Activated CD4-positive, alpha-beta T cell treated with anti-CD3 and anti-CD28 coated beads, Interleukin-2, amount 10 ng/mL, durations not matched to agents 7 days and 5 days (primary cell): ENCODE measurements at regions not wholly inside any gene's neighbourhood (a gene's known extent, or its start where the extent isn't known, plus 50 kb on each side); places are given as distances from the start of the nearest gene placed in this dataset.

Source experiments
- CTCF ChIA-PET: fragments of 350-600 bp; sonication (Branson Sonifier 250); formaldehyde crosslinking; loops from one replicate; lab custom pipeline; 2021; ENCODE audit warnings: antibody characterized with exemption; lab: Charles Lee
- POLR2A ChIA-PET: fragments of 350-600 bp; sonication (Branson Sonifier 250); formaldehyde crosslinking; loops from one replicate; lab custom pipeline; 2021; ENCODE audit warnings: antibody characterized with exemption; lab: Charles Lee
- DNase-seq: peaks from one replicate; pipeline ENCODE4 v3.0.0-alpha.2; 2020
- H3K27ac Mint-ChIP-seq: one replicate; pipeline ENCODE4 v1.8.0; 2021; ENCODE audit warnings: mild to moderate bottlenecking, moderate library complexity, mixed read lengths
- H3K27me3 Mint-ChIP-seq: one replicate; pipeline ENCODE4 v1.8.0; 2021; ENCODE audit warnings: mixed read lengths
- H3K36me3 Mint-ChIP-seq: one replicate; pipeline ENCODE4 v1.8.0; 2021; ENCODE audit warnings: low read depth, mixed read lengths
- H3K4me1 Mint-ChIP-seq: one replicate; pipeline ENCODE4 v1.8.0; 2021; ENCODE audit warnings: mixed read lengths
- H3K4me3 Mint-ChIP-seq: one replicate; pipeline ENCODE4 v1.8.0; 2021; ENCODE audit warnings: mild to moderate bottlenecking, moderate library complexity, mixed read lengths
- H3K9me3 Mint-ChIP-seq: one replicate; pipeline ENCODE4 v1.8.0; 2021; ENCODE audit warnings: mixed read lengths

- DNase-seq = no peak
- Mint-ChIP-seq H3K36me3 (peaks cover 2% of the 10 kb centered on the region), H3K4me1 (no peaks in the 10 kb centered on the region), H3K4me3 (no peak overlapping the region), H3K9me3 (peaks cover 7% of the 10 kb centered on the region), H3K27ac (no peak overlapping the region), H3K27me3 (peaks cover 17% of the 10 kb centered on the region)
- CTCF ChIA-PET = interaction anchor here (1.6 kb wide), 1 partner anchor 93 kb away, joined by 4 read pairs; no protein-coding TSS in a partner anchor
- POLR2A ChIA-PET = no interaction called here
Measured at GRCh38 chr4:153034681-153035080, 98.6 kb downstream of the FHDC1 start.

DNA sequence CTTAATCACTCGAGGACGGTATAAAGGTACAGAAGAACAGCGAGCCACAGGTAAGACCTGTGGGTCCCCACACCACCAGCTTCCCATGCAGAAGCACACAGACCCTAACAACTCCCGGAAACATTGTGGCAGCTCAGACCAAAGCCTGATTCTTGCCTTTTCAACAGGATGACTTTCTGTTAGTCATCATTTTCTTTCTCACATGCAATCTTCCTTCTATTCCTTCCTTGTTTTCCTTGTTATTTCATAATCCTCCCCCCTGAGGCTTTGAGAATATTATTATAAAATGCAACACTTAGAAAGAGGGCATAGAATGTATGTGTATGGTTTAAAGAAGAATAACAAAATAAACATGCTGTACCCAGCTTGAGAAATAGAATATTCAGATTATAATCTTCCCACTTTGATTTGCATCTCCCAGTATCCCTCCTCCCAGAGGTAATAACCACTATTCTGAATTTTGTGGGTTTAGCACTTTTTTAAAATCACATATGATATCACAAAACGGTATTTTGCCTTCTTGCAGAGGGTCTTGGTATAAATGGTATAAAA, 100.9 kb downstream of the FHDC1 start:
- no peaks in the 10 kb centered on the region for H3K9me3 Mint-ChIP-seq
- DNase-seq = no peak
- ChIA-PET CTCF (no interaction called here), POLR2A (no interaction called here)
- peaks cover 2% of the 10 kb centered on the region for H3K36me3 Mint-ChIP-seq
- H3K27me3 Mint-ChIP-seq = peaks cover 20% of the 10 kb centered on the region
- no peaks in the 10 kb centered on the region for H3K4me1 Mint-ChIP-seq
- H3K27ac Mint-ChIP-seq = no peak overlapping the region
- H3K4me3 Mint-ChIP-seq = no peak overlapping the region

DNA sequence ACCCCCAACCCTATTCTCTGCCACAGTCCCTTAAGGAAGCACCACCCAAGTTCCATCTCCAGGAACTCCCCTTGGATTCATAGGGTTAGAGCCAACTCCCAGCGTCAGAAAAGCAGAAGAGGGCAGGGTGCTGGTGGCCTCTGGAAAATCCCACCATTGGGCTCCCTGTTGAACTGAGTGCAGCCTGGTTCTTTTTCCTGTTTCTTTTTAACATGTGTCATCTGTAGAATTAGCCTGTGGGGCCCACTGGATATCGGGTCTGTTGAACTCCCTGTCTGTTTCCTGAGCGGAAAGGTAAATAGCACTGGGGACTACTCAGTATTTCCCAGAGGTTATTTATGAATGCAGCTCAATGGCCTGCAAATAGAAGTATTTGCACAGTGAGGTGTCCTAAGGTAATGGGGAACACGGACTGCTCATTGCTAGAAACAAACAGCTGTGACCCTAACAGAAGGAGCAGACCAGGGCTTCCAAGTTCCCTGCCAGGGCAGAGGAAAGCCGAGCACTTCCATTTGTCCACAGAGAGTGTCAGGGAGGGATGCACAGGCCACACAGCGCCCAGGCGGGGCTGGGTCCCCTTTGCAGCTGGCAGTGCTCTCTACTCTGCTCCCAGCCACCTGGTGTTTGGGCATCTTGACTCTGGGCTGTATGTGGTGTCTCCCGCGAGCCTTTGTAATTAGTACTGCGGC, 102.6 kb downstream of the FHDC1 start:
- Mint-ChIP-seq H3K4me1 (no peaks in the 10 kb centered on the region), H3K27me3 (peaks cover 22% of the 10 kb centered on the region), H3K9me3 (no peaks in the 10 kb centered on the region), H3K27ac (no peak overlapping the region), H3K36me3 (peaks cover 2% of the 10 kb centered on the region), H3K4me3 (no peak overlapping the region)
- DNase-seq = no peak
- ChIA-PET POLR2A (no interaction called here), CTCF (no interaction called here)

DNA sequence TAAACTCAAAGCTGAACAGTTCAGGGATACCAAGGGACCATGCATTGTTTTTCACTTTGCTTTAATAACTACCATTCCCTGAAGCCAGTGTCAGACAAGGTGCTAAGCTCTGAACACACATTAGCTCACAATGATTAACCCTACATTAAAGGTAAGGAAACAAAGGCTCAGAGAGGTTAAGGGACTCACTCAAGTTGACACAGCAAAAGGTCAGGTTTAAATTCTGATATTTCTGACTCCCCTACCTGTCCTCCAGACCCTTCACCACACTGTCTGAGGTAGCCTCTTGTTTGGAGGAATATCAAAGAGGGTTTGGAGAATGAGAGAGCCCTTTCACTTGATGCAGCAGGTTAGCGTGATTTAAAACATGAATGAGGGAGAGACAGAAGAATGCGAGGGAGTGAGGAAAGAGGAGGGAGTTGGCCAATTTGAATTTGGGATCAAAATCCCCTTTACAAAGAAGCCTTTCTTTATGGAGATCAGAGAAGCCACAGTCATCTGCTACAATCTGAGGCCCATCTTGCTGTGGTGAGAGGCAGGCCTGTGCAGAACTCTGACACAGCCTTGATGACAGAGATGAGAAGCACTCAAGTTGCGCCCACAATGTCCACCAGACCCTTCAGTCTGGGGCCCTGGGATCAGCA, 103.5 kb downstream of the FHDC1 start:
- POLR2A ChIA-PET = no interaction called here
- CTCF ChIA-PET = no interaction called here

GRCh38 chr4:153040677-153041076, 104.6 kb downstream of the FHDC1 start:
- ChIA-PET CTCF (interaction anchor here (0.7 kb wide), 1 partner anchor 352 kb away, joined by 3 read pairs; no protein-coding TSS in a partner anchor), POLR2A (no interaction called here)
- no peak overlapping the region for H3K4me3 Mint-ChIP-seq
- peaks cover 27% of the 10 kb centered on the region for H3K27me3 Mint-ChIP-seq
- no peak overlapping the region for H3K27ac Mint-ChIP-seq
- DNase-seq = no peak
- H3K36me3 Mint-ChIP-seq = peaks cover 2% of the 10 kb centered on the region
- no peaks in the 10 kb centered on the region for H3K9me3 Mint-ChIP-seq
- peaks cover 6% of the 10 kb centered on the region for H3K4me1 Mint-ChIP-seq

More for the DNA sequence above, 103.5 kb downstream of the FHDC1 start:
- Mint-ChIP-seq H3K36me3 (peaks cover 2% of the 10 kb centered on the region), H3K4me1 (no peaks in the 10 kb centered on the region), H3K27ac (no peak overlapping the region), H3K9me3 (no peaks in the 10 kb centered on the region), H3K27me3 (peaks cover 27% of the 10 kb centered on the region), H3K4me3 (no peak overlapping the region)
- DNase-seq = no peak

DNA sequence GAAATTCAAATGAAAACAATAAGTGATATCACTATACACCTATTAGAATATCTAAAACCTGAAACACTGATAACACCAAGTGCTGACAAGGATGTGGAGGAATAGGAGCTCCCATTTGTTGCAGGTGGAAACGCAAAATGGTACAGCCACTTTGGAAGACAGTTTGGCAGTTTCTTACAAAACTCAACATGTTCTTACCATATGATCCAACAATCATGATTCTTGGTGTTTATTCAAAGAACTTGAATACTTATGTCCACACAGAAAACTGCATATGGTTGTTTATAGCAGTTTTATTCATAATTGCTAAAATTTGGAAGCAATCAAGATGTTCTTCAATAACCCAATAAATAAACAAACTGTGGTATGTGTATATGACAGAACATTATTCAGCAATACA, 107.9 kb downstream of the FHDC1 start:
- H3K9me3 Mint-ChIP-seq = no peaks in the 10 kb centered on the region
- DNase-seq = no peak
- no peaks in the 10 kb centered on the region for H3K36me3 Mint-ChIP-seq
- peaks cover 6% of the 10 kb centered on the region for H3K4me1 Mint-ChIP-seq
- ChIA-PET POLR2A (no interaction called here), CTCF (no interaction called here)
- no peak overlapping the region for H3K27ac Mint-ChIP-seq
- no peak overlapping the region for H3K4me3 Mint-ChIP-seq
- peaks cover 15% of the 10 kb centered on the region for H3K27me3 Mint-ChIP-seq

- POLR2A ChIA-PET = no interaction called here
Measured at GRCh38 chr4:153045111-153045982, 109.2 kb downstream of the FHDC1 start.

GRCh38 chr4:153058671-153059060, 122.5 kb downstream of the FHDC1 start:
- H3K36me3 Mint-ChIP-seq = no peaks in the 10 kb centered on the region
- H3K9me3 Mint-ChIP-seq = no peaks in the 10 kb centered on the region
- no peak overlapping the region for H3K27ac Mint-ChIP-seq
- no peak for DNase-seq
- H3K4me1 Mint-ChIP-seq = no peaks in the 10 kb centered on the region
- peaks cover 14% of the 10 kb centered on the region for H3K27me3 Mint-ChIP-seq
- ChIA-PET POLR2A (no interaction called here), CTCF (interaction anchor here (0.6 kb wide), 1 partner anchor 10 kb away, joined by 3 read pairs; no protein-coding TSS in a partner anchor)
- H3K4me3 Mint-ChIP-seq = no peak overlapping the region

More at GRCh38 chr4:153045111-153045982, 109.2 kb downstream of the FHDC1 start:
- H3K9me3 Mint-ChIP-seq = no peaks in the 10 kb centered on the region
- no peaks in the 10 kb centered on the region for H3K36me3 Mint-ChIP-seq
- peaks cover 6% of the 10 kb centered on the region for H3K4me1 Mint-ChIP-seq
- no peak overlapping the region for H3K4me3 Mint-ChIP-seq
- H3K27me3 Mint-ChIP-seq = peaks cover 12% of the 10 kb centered on the region
- no peak overlapping the region for H3K27ac Mint-ChIP-seq
- DNase-seq = no peak
- CTCF ChIA-PET = no interaction called here

GRCh38 chr4:153060196-153060595, 124.1 kb downstream of the FHDC1 start:
- no peak overlapping the region for H3K4me3 Mint-ChIP-seq
- POLR2A ChIA-PET = no interaction called here
- CTCF ChIA-PET = interaction anchor here (0.5 kb wide), 1 partner anchor 228 kb away, joined by 3 read pairs; no protein-coding TSS in a partner anchor
- no peak for DNase-seq
- no peaks in the 10 kb centered on the region for H3K4me1 Mint-ChIP-seq
- H3K36me3 Mint-ChIP-seq = no peaks in the 10 kb centered on the region
- H3K9me3 Mint-ChIP-seq = no peaks in the 10 kb centered on the region
- peaks cover 8% of the 10 kb centered on the region for H3K27me3 Mint-ChIP-seq
- H3K27ac Mint-ChIP-seq = no peak overlapping the region

DNA sequence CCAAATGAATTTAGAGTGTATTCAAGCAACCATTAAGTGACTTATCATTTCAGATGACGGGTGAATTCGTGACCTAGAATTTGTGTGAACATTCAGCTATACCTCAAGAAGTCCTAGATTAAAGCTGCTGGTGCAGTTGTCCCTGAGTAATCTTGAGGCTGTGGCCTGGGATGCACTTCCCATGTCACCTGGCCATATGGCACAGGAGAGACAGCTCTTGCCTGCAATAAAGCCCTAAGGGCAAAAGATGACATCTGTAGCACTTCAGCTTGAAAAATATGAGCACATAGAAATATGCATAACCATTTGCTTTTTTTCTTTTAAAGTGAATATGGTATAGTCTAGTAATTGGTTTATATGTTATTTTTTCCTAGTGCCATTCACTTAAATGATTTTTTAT, 125.8 kb downstream of the FHDC1 start:
- Mint-ChIP-seq H3K4me1 (no peaks in the 10 kb centered on the region), H3K27ac (no peak overlapping the region), H3K27me3 (no peaks in the 10 kb centered on the region), H3K9me3 (no peaks in the 10 kb centered on the region), H3K4me3 (no peak overlapping the region), H3K36me3 (no peaks in the 10 kb centered on the region)
- ChIA-PET CTCF (no interaction called here), POLR2A (no interaction called here)
- DNase-seq = no peak

- Mint-ChIP-seq H3K36me3 (no peaks in the 10 kb centered on the region), H3K27ac (no peak overlapping the region), H3K27me3 (no peaks in the 10 kb centered on the region), H3K9me3 (no peaks in the 10 kb centered on the region), H3K4me3 (no peak overlapping the region), H3K4me1 (no peaks in the 10 kb centered on the region)
- ChIA-PET POLR2A (no interaction called here), CTCF (no interaction called here)
- DNase-seq = no peak
Measured at GRCh38 chr4:153062652-153063168, 126.6 kb downstream of the FHDC1 start.

- H3K4me1 Mint-ChIP-seq = no peaks in the 10 kb centered on the region
- H3K27ac Mint-ChIP-seq = no peak overlapping the region
- no peak for DNase-seq
- H3K27me3 Mint-ChIP-seq = no peaks in the 10 kb centered on the region
- H3K9me3 Mint-ChIP-seq = no peaks in the 10 kb centered on the region
- ChIA-PET CTCF (no interaction called here), POLR2A (no interaction called here)
- no peaks in the 10 kb centered on the region for H3K36me3 Mint-ChIP-seq
- no peak overlapping the region for H3K4me3 Mint-ChIP-seq
Measured at GRCh38 chr4:153063490-153063889, 127.4 kb downstream of the FHDC1 start.
